GM12873 (cell line): ENCODE measurements at regions not wholly inside any gene's neighbourhood (a gene's known extent, or its start where the extent isn't known, plus 50 kb on each side); places are given as distances from the start of the nearest gene placed in this dataset.

ENCODE experiments used
- CTCF ChIP-seq: IDR thresholded peaks from 2 replicates; pipeline ENCODE4 v1.5.1; 2012; ENCODE audit warnings: low read depth, mild to moderate bottlenecking, moderate library complexity, low read length, control low read depth; ENCODE audit not compliant: insufficient read depth; ENCODE audit errors: missing control alignments

DNA sequence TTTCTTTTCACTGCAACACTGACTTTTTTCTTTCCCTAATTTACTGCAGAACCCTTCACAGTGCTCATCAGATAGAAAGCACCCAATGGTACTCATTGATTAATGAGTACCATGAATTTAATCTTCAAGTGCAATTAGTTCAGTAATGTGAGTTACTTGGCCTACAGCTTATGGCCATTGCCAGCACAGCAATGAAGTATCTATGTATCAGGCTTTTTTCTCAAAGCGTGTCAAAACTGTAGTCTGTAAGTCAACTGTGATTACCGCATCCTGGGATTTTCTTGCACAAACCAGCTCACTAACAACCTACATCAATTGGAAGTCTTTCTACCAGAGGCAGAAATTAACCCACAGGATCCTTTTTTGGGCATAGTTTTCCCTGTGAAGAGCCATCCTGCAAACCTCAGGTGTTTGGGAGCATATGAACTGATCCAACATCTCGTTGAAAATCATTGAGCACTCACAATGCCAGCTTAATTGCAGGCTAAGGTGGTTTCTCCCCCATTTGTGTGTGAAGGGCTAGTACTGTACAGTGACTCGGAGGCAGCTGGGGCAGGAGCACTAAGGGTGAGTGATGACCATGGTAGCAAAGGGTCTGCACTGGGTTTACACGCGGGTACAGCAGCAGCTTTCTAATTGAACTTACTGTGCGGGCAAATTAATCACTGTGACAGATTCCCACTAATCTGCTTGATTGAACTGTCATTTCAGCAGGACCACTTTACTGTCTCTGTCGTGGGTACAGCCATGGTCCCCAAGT, 619.3 kb downstream of the SNAPC1 start:
- TF ChIP-seq CTCF: no peak

DNA sequence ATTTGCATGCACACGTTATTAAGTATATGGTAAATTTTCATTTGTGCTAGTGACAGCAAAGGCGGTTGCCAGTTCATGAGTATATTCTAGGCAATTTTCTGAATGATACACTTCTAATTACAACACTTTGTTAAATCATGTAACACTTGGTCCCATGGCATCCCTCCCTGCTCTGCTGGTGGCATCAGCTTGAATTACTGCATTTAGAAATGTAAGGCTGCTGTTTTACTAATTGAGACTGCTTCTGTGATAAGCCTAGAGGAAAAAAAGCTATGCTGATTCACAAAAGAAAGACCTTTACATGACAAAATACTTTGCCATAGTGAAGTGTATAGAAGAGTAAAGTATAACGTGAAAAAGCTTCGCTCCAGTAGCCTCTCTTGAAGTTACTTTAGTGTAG, 636.1 kb downstream of the KCNH5 start:
- TF ChIP-seq CTCF: no peak

DNA sequence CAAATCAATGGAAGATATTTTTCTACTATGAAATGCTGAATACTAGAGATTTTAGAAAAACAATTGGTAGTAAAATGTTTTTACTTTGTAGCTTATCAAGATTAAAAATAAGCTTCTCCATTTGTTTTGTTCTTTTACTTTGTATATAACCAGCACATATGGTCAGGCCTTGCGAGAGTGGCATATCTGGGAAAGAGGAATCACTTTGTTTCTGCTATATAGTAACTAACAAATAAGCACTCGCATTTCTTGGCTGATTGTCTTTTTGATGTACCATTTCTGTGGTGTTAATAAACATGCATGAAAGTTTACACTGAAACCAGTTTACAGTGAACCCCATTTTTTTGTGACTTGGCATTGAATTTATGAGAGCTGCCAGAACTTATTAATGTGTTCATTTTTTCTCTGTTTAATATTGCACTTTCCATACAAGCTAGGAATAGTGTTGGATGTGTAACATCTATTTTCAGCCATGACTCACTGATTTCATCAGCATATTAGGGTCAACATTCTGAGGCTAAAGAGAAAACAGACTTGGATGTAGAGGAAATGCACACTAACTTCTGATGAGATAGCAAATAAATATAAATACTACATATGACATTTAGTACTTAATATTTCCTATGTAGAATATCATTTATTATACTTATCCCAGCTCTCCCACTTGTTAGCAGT, 635.5 kb downstream of the KCNH5 start:
- TF ChIP-seq CTCF: no peak

DNA sequence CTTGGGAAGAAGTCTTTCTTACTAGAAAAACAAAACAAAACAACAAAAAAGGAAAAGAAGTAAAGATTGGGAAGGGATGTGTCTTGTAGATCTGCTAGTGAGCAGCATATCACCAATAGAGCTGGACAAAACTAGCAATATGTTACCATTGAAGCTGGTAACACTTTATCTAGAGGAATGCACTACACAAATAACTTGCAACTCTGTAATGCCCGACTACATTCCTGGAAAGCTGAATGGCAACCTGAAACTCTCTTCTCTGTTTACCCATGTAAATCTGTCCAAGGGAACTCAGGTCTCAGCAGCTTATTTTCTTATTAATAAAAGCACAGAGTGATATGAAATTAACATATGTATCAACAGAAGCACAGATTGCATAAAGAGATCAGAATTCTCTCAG, 624.4 kb downstream of the KCNH5 start:
- no peak for TF ChIP-seq CTCF

DNA sequence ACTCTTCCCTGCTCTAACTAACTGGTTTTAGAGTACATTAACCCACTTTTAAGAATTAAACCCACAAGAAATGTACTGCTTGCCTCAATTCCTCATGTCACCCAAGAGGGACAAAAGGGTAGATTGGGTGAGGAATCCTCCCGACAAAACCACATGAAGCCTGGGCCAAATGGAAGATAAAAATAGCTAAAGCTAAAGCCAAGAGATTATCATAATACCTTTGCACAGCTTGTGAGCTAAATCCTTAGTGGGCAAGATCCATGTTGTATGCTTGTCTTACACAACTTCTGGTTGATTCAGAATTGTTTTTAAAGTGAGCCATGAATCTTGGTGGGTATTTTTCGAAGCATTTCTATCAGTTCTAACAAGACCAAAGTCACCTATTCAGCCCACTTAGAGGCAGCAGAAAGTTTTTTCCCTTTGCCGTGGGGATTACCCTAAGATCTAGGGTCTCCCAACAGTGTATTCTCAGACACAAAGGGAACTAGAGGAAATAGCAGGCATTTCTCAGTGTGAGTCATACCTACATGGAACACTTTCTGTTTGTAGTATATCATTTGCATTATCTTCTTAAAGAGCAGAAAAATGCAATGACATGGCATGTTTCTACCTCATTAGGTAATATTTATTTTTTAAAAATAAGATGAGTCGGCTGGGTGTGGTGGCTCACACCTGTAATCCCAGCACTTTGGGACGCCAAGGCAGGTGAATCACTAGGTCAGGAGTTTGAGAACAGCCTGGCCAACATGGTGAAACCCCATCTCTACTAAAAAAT, 616.6 kb downstream of the KCNH5 start:
- TF ChIP-seq CTCF: no peak

DNA sequence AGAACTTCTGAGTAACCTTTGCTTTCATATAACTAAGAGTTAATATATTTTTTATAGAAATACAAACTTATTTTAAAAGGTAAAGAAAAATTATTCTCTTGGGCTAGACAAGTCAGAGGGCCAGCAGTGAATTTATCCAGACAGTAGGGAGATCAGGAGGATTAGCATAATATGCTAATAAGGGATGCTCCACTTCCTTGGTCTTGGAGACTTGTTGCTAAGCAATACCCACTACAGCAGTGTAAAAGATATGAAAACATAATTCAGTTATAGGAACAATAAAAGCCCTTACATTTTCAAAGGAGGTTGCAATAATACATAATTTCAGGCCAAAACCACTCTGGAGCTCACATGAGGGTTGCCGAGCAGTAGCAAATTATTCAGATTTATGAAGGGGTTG, 615.6 kb downstream of the KCNH5 start:
- TF ChIP-seq CTCF: no peak

GRCh38 chr14:62431496-62431895, 613.8 kb downstream of the KCNH5 start:
- TF ChIP-seq CTCF: no peak
